ENCODE measurements at regions not wholly inside any gene's neighbourhood (a gene's known extent, or its start where the extent isn't known, plus 50 kb on each side); places are given as distances from the start of the nearest gene placed in this dataset.

DNA sequence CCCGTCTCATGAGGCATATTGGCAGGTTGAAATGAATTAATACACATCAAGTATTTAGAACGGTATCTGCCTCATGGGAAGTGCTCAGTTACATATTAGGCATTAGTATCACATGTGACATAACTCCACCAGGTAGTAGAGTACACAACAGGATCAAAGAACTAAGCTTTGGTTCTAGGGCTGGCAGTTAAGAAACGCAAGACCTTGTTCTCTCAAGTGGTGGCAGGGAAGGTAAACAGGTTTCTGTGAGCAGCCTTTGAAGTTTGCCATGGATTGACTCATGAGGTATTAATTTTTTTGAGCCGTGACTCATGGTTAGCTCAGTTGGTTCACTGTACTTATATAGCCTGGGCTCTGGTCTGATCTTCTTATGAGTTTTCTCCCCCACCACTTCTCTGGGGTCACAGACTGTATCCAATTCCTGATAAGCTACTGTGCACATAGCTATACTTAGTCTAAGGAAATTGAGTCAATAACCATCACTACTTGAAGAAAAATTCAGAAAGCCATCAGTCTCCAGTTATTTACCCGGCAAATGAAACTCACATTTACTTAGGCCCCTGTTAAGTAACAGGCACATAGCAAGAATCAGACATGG, 155.6 kb upstream of the STT3B start (continued):
- TF ChIP-seq REST (IDR thresholded peaks at IDR 0.05; ENCODE audit: borderline replicate concordance in 1 of 2, low read depth in 1 of 2, low read length in 2 of 2) (peak in 1 of 2 experiments; percentile 73; a peak in 2 of 4 replicates), SRSF1 (optimal IDR thresholded peaks at IDR 0.05; ENCODE audit: low read depth, low read length) (no peak), ETV6 (CRISPR knock-in tag; conservative IDR thresholded peaks at IDR 0.05) (peak; percentile 76; the same call in 1 of the 2 replicates), E2F5 (CRISPR knock-in tag; conservative IDR thresholded peaks at IDR 0.05) (no peak), PRDM10 (CRISPR knock-in tag; IDR thresholded peaks at IDR 0.05; ENCODE audit: low read depth) (peak; percentile 50; the same call in 1 of the 2 replicates), ZNF567 (CRISPR knock-in tag; IDR thresholded peaks at IDR 0.05; ENCODE audit: borderline replicate concordance) (no peak), SALL1 (CRISPR knock-in tag; IDR thresholded peaks at IDR 0.05) (peak; percentile 98), ZNF232 (CRISPR knock-in tag; IDR thresholded peaks at IDR 0.05; ENCODE audit: borderline replicate concordance) (no peak), ZNF264 (CRISPR knock-in tag; IDR thresholded peaks at IDR 0.05) (peak; percentile 57; the same call in 1 of the 2 replicates), ARNTL (CRISPR knock-in tag; IDR thresholded peaks at IDR 0.05) (peak; percentile 94), MLX (CRISPR knock-in tag; IDR thresholded peaks at IDR 0.05) (peak; percentile 94), ZMYM3 (CRISPR knock-in tag; IDR thresholded peaks at IDR 0.05) (peak; percentile 82; the same call in 1 of the 2 replicates), ZNF441 (CRISPR knock-in tag; IDR thresholded peaks at IDR 0.05; ENCODE audit: borderline replicate concordance) (peak; percentile 69; the same call in 1 of the 2 replicates)
- TF ChIP-seq, protein P1, sequence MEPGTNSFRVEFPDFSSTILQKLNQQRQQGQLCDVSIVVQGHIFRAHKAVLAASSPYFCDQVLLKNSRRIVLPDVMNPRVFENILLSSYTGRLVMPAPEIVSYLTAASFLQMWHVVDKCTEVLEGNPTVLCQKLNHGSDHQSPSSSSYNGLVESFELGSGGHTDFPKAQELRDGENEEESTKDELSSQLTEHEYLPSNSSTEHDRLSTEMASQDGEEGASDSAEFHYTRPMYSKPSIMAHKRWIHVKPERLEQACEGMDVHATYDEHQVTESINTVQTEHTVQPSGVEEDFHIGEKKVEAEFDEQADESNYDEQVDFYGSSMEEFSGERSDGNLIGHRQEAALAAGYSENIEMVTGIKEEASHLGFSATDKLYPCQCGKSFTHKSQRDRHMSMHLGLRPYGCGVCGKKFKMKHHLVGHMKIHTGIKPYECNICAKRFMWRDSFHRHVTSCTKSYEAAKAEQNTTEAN (CRISPR knock-in tag; conservative IDR thresholded peaks at IDR 0.05) = 0 out of 2 replicates have a peak, but pooled peaks have one; percentile 52
- TF ChIP-seq, protein P2, sequence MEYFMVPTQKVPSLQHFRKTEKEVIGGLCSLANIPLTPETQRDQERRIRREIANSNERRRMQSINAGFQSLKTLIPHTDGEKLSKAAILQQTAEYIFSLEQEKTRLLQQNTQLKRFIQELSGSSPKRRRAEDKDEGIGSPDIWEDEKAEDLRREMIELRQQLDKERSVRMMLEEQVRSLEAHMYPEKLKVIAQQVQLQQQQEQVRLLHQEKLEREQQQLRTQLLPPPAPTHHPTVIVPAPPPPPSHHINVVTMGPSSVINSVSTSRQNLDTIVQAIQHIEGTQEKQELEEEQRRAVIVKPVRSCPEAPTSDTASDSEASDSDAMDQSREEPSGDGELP (IDR thresholded peaks at IDR 0.05; ENCODE audit: borderline replicate concordance, low read depth) = peak; percentile 85; the same call in 1 of the 2 replicates
- TF ChIP-seq, protein P3, sequence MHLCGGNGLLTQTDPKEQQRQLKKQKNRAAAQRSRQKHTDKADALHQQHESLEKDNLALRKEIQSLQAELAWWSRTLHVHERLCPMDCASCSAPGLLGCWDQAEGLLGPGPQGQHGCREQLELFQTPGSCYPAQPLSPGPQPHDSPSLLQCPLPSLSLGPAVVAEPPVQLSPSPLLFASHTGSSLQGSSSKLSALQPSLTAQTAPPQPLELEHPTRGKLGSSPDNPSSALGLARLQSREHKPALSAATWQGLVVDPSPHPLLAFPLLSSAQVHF (CRISPR knock-in tag; IDR thresholded peaks at IDR 0.05) = no peak

Data from HepG2 (cell line).